GM23338 (cell line): ENCODE measurements at regions not wholly inside any gene's neighbourhood (a gene's known extent, or its start where the extent isn't known, plus 50 kb on each side); places are given as distances from the start of the nearest gene placed in this dataset.

Experiments used
- EZH2phosphoT487 ChIP-seq: fragments of 200-600 bp; sonication (generic); IDR thresholded peaks from one replicate; pipeline ENCODE4 v1.8.1; 2018; ENCODE audit warnings: antibody characterized with exemption; ENCODE audit not compliant: unreplicated experiment
- POLR2AphosphoS5 ChIP-seq: IDR thresholded peaks from 2 replicates; pipeline ENCODE4 v1.6.1; 2016; ENCODE audit warnings: antibody characterized with exemption, low read depth
- TF ChIP-seq, protein P1 (sequence below), 2 experiments: fragments of 200-600 bp in 1 of 2; sonication (generic) in 1 of 2; conservative IDR thresholded peaks; 2 replicates each; pipeline versions ENCODE4 v1.5.1 to v1.6.1; 2016 to 2017; ENCODE audit warnings: antibody characterized with exemption in 2 of 2, low read depth in 2 of 2, mild to moderate bottlenecking in 2 of 2, moderate library complexity in 1 of 2
- TF ChIP-seq, protein P2 (sequence below): IDR thresholded peaks from one replicate; pipeline ENCODE4 v1.6.1; 2018; ENCODE audit warnings: antibody characterized with exemption; ENCODE audit not compliant: unreplicated experiment

DNA sequence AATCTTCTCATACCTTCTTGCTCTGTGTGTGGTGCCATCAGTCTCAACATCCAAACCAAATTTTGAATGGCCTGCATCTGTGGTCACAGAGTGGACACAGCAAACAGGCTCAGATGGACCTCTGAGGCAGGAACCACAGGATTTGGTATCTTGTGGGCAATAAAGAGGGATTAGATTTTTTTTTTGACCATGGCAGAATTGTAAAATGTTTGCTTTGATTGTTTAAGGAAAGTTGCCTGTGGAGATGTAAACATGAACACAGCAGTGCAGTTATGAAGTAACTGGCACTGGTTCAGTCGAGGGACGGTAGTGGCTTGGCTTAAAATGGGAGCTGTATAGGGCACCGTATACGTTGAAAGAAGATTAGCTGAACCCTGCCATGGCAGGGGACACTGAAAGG is 464.7 kb downstream of the SH2D4B start:
- no peak for TF ChIP-seq POLR2AphosphoS5
- TF ChIP-seq, protein P1, sequence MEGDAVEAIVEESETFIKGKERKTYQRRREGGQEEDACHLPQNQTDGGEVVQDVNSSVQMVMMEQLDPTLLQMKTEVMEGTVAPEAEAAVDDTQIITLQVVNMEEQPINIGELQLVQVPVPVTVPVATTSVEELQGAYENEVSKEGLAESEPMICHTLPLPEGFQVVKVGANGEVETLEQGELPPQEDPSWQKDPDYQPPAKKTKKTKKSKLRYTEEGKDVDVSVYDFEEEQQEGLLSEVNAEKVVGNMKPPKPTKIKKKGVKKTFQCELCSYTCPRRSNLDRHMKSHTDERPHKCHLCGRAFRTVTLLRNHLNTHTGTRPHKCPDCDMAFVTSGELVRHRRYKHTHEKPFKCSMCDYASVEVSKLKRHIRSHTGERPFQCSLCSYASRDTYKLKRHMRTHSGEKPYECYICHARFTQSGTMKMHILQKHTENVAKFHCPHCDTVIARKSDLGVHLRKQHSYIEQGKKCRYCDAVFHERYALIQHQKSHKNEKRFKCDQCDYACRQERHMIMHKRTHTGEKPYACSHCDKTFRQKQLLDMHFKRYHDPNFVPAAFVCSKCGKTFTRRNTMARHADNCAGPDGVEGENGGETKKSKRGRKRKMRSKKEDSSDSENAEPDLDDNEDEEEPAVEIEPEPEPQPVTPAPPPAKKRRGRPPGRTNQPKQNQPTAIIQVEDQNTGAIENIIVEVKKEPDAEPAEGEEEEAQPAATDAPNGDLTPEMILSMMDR (conservative IDR thresholded peaks at IDR 0.05; ENCODE audit: low read depth in 2 of 2), result no peak
- TF ChIP-seq, protein P2, sequence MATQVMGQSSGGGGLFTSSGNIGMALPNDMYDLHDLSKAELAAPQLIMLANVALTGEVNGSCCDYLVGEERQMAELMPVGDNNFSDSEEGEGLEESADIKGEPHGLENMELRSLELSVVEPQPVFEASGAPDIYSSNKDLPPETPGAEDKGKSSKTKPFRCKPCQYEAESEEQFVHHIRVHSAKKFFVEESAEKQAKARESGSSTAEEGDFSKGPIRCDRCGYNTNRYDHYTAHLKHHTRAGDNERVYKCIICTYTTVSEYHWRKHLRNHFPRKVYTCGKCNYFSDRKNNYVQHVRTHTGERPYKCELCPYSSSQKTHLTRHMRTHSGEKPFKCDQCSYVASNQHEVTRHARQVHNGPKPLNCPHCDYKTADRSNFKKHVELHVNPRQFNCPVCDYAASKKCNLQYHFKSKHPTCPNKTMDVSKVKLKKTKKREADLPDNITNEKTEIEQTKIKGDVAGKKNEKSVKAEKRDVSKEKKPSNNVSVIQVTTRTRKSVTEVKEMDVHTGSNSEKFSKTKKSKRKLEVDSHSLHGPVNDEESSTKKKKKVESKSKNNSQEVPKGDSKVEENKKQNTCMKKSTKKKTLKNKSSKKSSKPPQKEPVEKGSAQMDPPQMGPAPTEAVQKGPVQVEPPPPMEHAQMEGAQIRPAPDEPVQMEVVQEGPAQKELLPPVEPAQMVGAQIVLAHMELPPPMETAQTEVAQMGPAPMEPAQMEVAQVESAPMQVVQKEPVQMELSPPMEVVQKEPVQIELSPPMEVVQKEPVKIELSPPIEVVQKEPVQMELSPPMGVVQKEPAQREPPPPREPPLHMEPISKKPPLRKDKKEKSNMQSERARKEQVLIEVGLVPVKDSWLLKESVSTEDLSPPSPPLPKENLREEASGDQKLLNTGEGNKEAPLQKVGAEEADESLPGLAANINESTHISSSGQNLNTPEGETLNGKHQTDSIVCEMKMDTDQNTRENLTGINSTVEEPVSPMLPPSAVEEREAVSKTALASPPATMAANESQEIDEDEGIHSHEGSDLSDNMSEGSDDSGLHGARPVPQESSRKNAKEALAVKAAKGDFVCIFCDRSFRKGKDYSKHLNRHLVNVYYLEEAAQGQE, result no peak
- TF ChIP-seq EZH2phosphoT487, result no peak
